ENCODE measurements at regions not wholly inside any gene's neighbourhood (a gene's known extent, or its start where the extent isn't known, plus 50 kb on each side); places are given as distances from the start of the nearest gene placed in this dataset.

DNA sequence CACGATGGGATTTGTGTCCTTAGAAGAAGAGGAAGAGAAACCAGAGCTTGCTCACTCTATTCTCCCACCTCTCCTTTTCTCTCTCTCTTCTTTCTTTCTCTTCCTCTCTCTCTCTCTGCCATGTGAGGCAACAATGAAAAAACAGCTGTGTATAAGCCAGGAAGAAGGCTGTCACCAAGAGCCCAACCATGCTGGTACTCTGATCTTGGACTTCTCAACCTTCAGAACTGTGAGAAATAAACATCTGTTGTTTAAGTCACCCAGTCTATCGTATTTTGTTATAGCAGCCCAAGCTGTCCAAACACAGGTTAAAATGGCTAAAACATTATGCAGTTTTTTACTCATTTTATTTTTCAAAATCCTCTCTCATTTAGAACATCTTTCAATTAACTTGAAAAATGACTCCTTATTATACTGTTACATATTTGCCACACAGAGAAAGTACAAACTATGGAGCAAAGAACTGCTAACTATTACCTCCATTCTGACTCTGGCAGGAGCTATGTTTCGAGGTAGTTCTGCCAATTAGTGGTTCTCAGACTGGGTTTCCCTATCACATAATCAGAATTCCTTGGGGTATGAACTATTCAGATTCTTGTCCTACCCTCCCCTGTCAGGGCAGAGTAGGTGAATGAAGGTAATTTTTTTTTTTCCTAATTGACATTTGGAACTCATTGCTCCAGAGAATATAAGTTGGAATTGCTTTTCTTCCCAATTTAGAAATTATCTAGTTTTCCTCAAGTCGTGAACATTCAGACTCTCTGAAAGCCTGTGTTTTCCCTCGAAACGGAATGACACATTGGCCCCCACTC, 434.6 kb downstream of the ENC1 start:
- TF ChIP-seq, protein P1, sequence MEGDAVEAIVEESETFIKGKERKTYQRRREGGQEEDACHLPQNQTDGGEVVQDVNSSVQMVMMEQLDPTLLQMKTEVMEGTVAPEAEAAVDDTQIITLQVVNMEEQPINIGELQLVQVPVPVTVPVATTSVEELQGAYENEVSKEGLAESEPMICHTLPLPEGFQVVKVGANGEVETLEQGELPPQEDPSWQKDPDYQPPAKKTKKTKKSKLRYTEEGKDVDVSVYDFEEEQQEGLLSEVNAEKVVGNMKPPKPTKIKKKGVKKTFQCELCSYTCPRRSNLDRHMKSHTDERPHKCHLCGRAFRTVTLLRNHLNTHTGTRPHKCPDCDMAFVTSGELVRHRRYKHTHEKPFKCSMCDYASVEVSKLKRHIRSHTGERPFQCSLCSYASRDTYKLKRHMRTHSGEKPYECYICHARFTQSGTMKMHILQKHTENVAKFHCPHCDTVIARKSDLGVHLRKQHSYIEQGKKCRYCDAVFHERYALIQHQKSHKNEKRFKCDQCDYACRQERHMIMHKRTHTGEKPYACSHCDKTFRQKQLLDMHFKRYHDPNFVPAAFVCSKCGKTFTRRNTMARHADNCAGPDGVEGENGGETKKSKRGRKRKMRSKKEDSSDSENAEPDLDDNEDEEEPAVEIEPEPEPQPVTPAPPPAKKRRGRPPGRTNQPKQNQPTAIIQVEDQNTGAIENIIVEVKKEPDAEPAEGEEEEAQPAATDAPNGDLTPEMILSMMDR (IDR thresholded peaks at IDR 0.05): no peak
- TF ChIP-seq POLR2AphosphoS5 (IDR thresholded peaks at IDR 0.05): no peak
